ENCODE measurements at regions not wholly inside any gene's neighbourhood (a gene's known extent, or its start where the extent isn't known, plus 50 kb on each side); places are given as distances from the start of the nearest gene placed in this dataset.

- TF ChIP-seq CTCF (IDR thresholded peaks at IDR 0.05; ENCODE audit: extremely low read depth, missing control alignments) = no peak
- DNase-seq (ENCODE audit: low spot score) = no peak
Observed at GRCh38 chr11:103829596-103829995, 206.8 kb upstream of the DDI1 start.

GRCh38 chr11:103830205-103830604 lies 206.2 kb upstream of the DDI1 start:
- no peak for DNase-seq (ENCODE audit: low spot score)
- no peak for TF ChIP-seq CTCF (IDR thresholded peaks at IDR 0.05; ENCODE audit: extremely low read depth, missing control alignments)

GRCh38 chr11:103832762-103833161 lies 203.7 kb upstream of the DDI1 start:
- no peak for DNase-seq (ENCODE audit: low spot score)
- no peak for TF ChIP-seq CTCF (IDR thresholded peaks at IDR 0.05; ENCODE audit: extremely low read depth, missing control alignments)

- TF ChIP-seq CTCF (IDR thresholded peaks at IDR 0.05; ENCODE audit: extremely low read depth, missing control alignments) = no peak
Observed at GRCh38 chr11:103842191-103842590, 194.2 kb upstream of the DDI1 start.

GRCh38 chr11:103842795-103843194 lies 193.6 kb upstream of the DDI1 start:
- DNase-seq (ENCODE audit: low spot score) = no peak
- no peak for TF ChIP-seq CTCF (IDR thresholded peaks at IDR 0.05; ENCODE audit: extremely low read depth, missing control alignments)

More at GRCh38 chr11:103842191-103842590, 194.2 kb upstream of the DDI1 start:
- DNase-seq (ENCODE audit: low spot score) = no peak

- DNase-seq (ENCODE audit: low spot score) = peak; percentile 9
- TF ChIP-seq CTCF (IDR thresholded peaks at IDR 0.05; ENCODE audit: extremely low read depth, missing control alignments) = no peak
Observed at GRCh38 chr11:103844327-103845215, 191.9 kb upstream of the DDI1 start.

GRCh38 chr11:103845331-103845730 lies 191.1 kb upstream of the DDI1 start:
- DNase-seq (ENCODE audit: low spot score) = no peak
- no peak for TF ChIP-seq CTCF (IDR thresholded peaks at IDR 0.05; ENCODE audit: extremely low read depth, missing control alignments)
